Putamen (tissue), 1 donor: ENCODE measurements at regions not wholly inside any gene's neighbourhood (a gene's known extent, or its start where the extent isn't known, plus 50 kb on each side); places are given as distances from the start of the nearest gene placed in this dataset.
"Not testable (repeated sequence)": the region's sequence is repeated elsewhere in the genome, so short reads cannot be mapped to it uniquely, and the experiment has no call there.

Source experiments
- DNase-seq: peaks from one replicate; pipeline ENCODE4 v3.0.0-alpha.2; 2016; ENCODE audit warnings: low spot score

GRCh38 chr10:30732671-30733070 is 103.1 kb upstream of the LYZL2 start:
- no peak for DNase-seq

GRCh38 chr10:30731963-30732362 is 102.4 kb upstream of the LYZL2 start:
- DNase-seq: no peak

- no peak for DNase-seq
Observed at GRCh38 chr10:30730306-30730705, 100.8 kb upstream of the LYZL2 start.

GRCh38 chr10:30728766-30729165 is 99.2 kb upstream of the LYZL2 start:
- no peak for DNase-seq

GRCh38 chr10:30728127-30728526 is 98.6 kb upstream of the LYZL2 start:
- no peak for DNase-seq

- DNase-seq: no peak
Observed at GRCh38 chr10:30727524-30727923, 98.0 kb upstream of the LYZL2 start.

GRCh38 chr10:30726783-30727414 is 97.3 kb upstream of the LYZL2 start:
- peak; percentile 53 for DNase-seq

- DNase-seq: no peak
Observed at GRCh38 chr10:30725661-30726060, 96.1 kb upstream of the LYZL2 start.

GRCh38 chr10:30724296-30724695 is 94.7 kb upstream of the LYZL2 start:
- no peak for DNase-seq

- DNase-seq: no peak
Observed at GRCh38 chr10:30722956-30723620, 93.5 kb upstream of the LYZL2 start.

- no peak for DNase-seq
Observed at GRCh38 chr10:30719832-30720231, 90.3 kb upstream of the LYZL2 start.

GRCh38 chr10:30709700-30710358 is 80.3 kb upstream of the LYZL2 start:
- DNase-seq: no peak

GRCh38 chr10:30709229-30709628 is 79.7 kb upstream of the LYZL2 start:
- DNase-seq: no peak

GRCh38 chr10:30708234-30708633 is 78.7 kb upstream of the LYZL2 start:
- no peak for DNase-seq

- not testable (repeated sequence) for DNase-seq
Observed at GRCh38 chr10:30706189-30706588, 76.6 kb upstream of the LYZL2 start.

- DNase-seq: no peak
Observed at GRCh38 chr10:30705625-30706149, 76.1 kb upstream of the LYZL2 start.

GRCh38 chr10:30705101-30705624 is 75.6 kb upstream of the LYZL2 start:
- no peak for DNase-seq

GRCh38 chr10:30704601-30705100 is 75.1 kb upstream of the LYZL2 start:
- DNase-seq: not testable (repeated sequence)

- no peak for DNase-seq
Observed at GRCh38 chr10:30704026-30704600, 74.6 kb upstream of the LYZL2 start.

GRCh38 chr10:30703446-30703845 is 73.9 kb upstream of the LYZL2 start:
- DNase-seq: not testable (repeated sequence)

GRCh38 chr10:30702860-30703259 is 73.3 kb upstream of the LYZL2 start:
- DNase-seq: no peak

- no peak for DNase-seq
Observed at GRCh38 chr10:30701451-30702173, 72.1 kb upstream of the LYZL2 start.
